Dermis blood vessel endothelial cell (primary cell): ENCODE measurements at regions not wholly inside any gene's neighbourhood (a gene's known extent, or its start where the extent isn't known, plus 50 kb on each side); places are given as distances from the start of the nearest gene placed in this dataset.

ENCODE experiments used
- DNase-seq: peaks from one replicate; pipeline ENCODE4 v3.0.0; 2010

DNA sequence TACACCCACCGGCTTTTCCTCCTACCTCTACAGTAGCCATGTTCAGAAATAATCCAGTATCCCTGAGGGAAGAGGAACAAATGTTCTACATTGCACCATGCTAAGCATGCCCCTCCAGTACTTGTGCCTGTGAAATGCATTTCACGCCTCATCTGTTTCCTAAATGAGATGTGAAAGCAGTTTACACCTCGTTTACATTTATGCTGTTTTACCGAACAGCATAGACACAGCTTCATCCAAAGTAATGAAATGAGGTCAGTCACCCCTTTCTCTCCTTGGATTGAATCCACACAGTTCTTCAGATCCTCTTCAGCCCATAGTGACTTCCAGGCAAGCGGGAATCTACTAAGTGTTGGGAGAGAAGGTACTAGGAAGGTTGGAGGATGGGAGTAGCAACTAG is 514.3 kb downstream of the PDCD6IP start:
- no peak for DNase-seq

DNA sequence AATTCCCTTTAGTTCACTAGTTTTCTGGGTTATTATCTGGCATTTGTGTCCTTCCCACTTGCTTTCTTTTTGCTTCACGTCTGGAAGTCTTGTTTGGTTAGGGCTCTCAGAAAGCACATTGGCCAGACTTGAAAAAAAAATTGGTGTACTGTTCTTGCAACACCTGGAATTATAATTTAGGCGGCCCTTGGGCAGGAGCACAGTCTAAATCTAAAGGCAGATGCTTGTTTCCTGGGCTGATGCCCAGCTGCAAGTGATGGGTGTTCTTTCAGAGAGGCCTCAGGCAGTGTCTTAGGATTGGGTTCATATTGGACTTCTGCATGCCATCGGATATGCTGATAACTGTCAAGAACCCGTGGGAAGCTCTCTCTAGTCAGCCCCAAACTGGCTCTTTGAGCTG is 521.5 kb downstream of the PDCD6IP start:
- DNase-seq = no peak

DNA sequence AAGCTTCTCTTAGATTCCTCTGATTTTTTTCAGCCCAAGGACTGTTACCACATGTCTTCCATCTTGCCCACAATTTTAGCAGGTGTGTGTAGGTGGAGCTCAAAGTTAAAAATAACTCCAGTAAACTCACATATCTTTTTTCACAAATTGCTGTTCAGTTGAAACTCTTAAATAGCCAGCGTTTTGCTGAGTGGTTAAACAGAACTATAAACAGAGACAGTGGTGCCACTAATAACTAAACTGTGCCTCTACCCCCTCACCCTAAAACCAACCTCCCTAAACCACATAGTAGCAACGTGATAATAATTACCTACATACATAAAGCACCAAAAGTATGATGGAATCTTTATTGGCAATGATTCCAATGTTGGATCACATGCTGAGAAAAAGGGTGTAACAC is 525.1 kb downstream of the PDCD6IP start:
- no peak for DNase-seq

DNA sequence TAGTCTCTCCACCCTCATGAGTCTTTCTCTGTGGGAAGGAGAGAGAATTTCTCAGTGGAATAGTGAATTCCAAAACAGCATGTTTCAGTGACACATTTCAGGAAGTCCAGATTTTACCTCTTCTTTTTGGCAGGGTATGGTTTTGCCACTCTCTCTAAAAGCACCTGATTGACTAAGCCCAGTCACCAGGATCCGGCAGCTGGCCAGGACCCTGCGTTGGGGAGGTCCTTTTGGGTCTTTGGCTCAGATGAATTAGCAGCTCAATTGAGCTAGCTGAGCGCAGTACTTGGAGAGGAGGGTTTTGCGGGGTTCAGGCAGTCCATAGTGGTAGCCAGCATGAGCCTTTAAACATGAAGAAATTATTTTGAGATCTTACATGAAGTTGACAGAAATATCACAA is 548.2 kb downstream of the PDCD6IP start:
- no peak for DNase-seq

- DNase-seq = no peak
Measured at GRCh38 chr3:34351882-34352777, 553.7 kb downstream of the PDCD6IP start.

DNA sequence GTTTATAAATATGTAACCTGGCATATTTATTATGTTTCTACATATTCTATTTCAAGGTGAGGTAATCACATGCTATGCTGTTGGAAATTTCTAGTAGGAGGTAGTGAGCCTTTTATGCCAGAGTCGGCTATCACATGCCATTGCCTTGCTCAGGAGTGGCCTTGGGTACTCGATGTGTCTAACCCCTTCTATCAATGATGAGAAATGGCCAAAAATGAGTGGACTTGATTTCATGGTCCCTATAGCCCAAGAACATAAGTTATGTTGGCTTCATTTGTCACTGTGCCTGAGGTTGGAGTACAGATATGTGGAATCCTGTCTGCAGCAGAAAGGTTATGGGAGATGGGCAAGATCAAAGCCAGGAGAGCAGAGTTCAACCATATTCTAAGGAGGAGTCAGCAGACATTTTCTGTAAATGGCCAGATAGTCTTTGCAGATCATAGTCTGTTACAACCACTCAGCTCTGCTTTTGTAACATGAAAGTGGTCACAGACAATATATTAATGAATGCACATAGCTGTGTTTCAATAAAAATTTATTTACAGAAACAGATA is 554.4 kb downstream of the PDCD6IP start:
- no peak for DNase-seq

- no peak for DNase-seq
Measured at GRCh38 chr3:34357461-34357860, 559.0 kb downstream of the PDCD6IP start.

DNA sequence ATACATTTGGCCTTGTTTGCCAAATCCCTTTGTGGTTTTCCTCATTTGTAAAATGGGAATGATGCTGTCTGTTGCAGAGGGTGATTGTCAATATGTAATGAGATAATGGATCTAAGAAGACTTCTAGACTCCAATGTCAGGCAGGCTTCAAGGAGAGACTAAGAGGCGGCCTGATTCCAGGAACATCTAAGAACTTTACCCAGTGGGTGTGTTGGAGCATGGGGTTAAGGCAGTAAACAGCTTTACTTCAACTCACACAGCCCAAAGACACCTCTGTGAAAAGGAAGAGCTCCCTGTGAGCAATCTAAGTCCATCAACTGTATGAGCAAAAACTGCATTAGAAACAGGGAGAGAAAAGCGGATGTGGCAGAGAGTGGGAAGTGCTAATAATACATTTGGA is 560.6 kb downstream of the PDCD6IP start:
- DNase-seq = no peak

- no peak for DNase-seq
Measured at GRCh38 chr3:34360713-34361112, 562.3 kb downstream of the PDCD6IP start.

DNA sequence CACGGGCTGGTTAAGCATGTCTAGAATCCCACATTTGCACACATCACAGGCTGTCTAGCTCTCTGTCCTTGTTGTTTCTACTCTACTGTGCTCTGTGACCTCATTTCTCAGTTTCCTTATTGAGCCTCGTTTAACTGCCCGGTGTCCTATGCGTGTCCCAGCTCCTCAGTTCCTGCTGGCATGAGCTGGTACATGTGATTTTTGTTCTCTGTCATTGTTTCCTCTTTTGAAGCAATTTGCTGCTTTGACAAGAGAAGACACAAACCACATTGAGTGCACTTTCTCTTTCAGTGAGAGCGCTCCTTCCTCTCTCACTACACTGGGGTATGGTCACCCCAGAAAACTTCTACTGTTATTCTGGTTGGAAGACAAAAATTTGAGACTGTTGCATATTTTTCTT is 563.5 kb downstream of the PDCD6IP start:
- no peak for DNase-seq

DNA sequence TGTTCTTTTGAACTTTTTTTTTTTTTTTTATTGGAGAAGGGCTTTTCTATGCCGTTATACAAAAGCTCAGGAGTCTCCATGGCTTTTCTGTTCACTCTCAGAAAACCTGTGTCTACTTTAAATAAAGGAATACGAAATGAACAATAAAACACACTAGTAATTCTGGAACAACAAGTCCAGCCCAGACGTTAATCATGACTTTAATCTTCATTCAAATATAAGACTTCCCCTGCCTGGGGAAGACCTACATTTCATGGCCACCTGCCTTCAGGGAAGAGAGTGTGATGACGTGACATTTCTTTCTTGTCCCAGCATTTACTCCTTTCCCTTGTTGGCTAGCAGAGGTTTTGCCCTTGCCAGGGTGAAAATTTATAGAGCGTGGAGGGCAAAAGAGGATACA is 564.5 kb downstream of the PDCD6IP start:
- no peak for DNase-seq

DNA sequence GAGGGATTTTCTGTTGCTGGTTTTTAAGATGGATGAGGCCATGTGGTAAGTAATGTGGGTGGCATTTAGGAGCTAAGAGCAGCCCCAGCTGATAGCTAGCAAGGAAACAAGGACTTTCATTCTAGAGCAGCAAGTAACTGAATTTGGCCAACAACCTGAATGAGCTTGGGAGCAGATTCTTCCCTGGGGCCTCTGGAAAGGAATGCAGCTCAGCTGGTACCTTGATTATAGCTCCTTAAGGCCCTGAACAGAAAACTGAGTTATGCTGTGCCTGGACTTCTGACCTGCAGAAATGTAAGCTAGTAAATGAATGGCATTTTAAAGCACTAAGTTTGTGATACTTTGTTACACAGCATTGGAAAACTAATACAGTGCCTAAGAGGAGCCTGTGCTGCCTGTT is 565.5 kb downstream of the PDCD6IP start:
- no peak for DNase-seq

GRCh38 chr3:34364335-34364734 is 565.9 kb downstream of the PDCD6IP start:
- DNase-seq = peak; percentile 12

- DNase-seq = no peak
Measured at GRCh38 chr3:34365231-34365630, 566.8 kb downstream of the PDCD6IP start.

GRCh38 chr3:34365771-34366170 is 567.3 kb downstream of the PDCD6IP start:
- no peak for DNase-seq

GRCh38 chr3:34367521-34367920 is 569.1 kb downstream of the PDCD6IP start:
- DNase-seq = no peak

DNA sequence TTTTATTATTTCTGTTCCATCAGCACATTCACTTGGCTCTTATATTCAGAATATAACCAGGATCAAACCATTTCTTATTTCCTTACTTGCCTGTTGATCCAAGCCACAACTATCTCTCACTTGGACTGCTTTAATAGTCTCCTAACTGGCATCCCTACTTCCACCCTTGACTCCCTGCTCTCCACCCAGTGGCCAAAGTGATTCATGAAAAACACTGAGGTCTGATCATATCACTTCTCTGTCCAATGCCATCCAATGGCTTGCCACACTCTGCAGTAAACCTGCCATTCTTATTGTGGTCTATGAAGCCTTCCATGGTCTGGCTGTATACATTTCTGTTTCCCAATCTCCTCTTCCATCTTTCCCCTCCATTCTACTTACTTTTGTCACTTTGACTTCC is 576.1 kb downstream of the PDCD6IP start:
- no peak for DNase-seq

- no peak for DNase-seq
Measured at GRCh38 chr3:34376691-34377090, 578.3 kb downstream of the PDCD6IP start.

DNA sequence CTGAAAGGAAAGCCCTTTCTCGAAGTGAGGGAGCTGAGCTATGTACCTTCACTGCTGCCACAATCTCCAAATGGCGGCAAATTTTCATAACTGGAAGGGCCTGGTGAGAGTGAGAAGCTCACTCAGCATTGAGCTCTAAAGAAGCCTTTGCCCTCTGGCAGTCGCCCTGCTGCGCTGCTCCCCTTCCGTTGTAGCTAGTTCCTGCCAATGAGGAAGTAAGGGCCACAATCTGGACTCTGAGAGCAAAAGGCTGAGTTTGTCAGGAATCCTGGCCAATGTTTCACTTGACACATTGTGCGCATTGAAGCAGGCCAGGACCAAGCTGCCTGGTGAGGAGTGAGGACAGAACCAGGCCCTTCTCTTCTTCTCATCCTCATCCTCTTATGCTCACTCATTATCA is 579.5 kb downstream of the PDCD6IP start:
- no peak for DNase-seq

DNA sequence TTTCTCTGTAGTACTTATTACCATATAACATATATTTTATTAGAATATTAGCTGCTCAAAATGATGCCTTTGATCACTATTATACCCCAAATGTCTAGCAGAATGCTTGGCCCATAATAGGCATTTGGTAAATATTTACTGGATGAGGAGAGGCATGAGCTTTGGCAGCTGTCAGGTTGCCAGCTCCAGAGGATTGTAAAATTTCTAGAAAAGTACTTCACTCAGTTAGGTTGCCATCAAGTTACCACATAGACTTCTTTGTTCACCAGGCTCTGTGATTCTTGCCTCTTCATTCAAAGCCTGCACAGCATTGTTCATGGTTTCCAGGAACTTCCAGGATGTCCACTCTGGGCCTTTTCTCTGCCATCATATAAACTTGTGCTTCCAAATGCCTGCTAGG is 582.8 kb downstream of the PDCD6IP start:
- DNase-seq = no peak

GRCh38 chr3:34382859-34383258 is 584.4 kb downstream of the PDCD6IP start:
- no peak for DNase-seq

DNA sequence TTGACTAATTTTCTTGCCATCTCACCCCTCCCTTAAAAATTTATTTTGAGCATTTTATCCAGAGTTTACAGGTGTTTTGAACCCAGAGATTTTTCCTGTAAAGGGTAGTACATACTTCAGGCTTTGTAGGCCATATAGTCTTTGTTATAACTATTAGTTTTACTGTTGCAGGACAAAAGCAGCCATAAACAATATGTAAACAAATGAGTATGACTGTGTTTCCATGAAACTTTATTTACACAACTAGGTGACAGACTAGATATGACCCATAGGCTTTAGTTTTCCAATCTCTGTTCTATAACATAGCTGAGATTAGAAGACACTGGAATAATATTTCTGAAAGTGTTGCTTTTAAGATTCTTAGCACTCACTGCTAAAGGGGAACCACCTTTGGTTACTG is 587.9 kb downstream of the PDCD6IP start:
- DNase-seq = no peak

GRCh38 chr3:34387826-34388564 is 589.6 kb downstream of the PDCD6IP start:
- DNase-seq = peak; percentile 1

DNA sequence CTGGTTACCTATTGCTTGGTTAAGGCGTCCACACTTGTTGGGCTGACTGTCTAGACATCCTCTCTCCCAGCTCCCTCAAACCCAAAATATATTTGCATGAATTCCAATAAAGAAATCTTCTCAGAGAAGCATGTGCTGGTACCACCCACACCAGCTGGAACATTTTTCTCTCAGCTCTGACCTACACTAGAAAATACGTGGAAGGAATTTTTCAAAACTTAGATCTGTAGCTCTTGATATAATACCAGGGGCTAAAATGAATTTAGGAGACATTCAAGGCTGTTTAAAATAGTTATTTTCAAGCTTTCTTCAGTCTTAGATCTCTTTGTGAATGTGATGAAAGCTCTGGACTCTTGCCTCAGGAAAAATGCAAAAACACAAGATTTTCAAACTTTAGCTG is 590.4 kb downstream of the PDCD6IP start:
- no peak for DNase-seq
